GM21529 (cell line): ENCODE measurements at regions not wholly inside any gene's neighbourhood (a gene's known extent, or its start where the extent isn't known, plus 50 kb on each side); places are given as distances from the start of the nearest gene placed in this dataset.
"Not testable (repeated sequence)": the region's sequence is repeated elsewhere in the genome, so short reads cannot be mapped to it uniquely, and the experiment has no call there.

Source experiments
- ATAC-seq: cut with Tn5 transposase; IDR thresholded peaks from one replicate; pipeline ENCODE4 v1.9.1; 2021; ENCODE audit not compliant: unreplicated experiment

GRCh38 chr7:12002428-12002827 lies 170.4 kb upstream of the THSD7A start:
- no peak for ATAC-seq

DNA sequence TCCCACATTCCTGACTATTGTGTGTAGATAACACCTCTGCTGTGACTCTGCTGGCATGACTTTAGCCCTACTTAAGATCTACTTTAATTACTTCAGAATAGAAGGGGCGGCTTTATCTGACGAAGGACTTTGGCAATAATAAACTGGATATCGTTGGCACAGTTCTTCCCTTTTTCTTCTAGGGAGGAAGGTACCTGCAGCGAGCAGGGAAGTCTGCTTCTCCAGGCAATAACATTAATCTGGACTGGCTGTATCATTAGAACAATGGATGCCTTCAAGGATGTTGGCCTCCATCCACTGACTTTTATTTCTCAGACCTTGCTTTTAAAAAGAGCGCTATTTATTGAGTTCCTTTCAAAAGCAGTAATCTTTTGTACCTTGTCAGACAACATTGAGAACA lies 172.6 kb upstream of the THSD7A start:
- ATAC-seq = no peak

DNA sequence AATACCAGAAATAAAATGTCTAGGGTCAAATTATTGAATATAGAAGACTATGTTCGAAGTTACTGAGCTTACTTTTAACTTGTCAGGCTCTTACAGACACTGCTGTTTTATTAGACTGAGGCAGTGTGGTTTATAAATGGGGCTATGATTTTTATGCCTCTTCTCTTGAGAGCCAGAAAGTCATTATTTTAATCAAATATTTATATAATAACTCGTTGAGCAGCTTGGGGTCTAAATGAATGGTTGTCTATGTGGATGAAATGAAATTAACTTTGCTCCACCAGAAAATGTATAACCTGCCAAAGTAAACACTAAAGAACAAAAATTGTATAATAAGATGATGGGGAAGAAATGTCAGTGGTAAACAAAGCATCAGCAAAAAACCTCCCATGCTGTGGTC lies 175.6 kb upstream of the THSD7A start:
- ATAC-seq = no peak

DNA sequence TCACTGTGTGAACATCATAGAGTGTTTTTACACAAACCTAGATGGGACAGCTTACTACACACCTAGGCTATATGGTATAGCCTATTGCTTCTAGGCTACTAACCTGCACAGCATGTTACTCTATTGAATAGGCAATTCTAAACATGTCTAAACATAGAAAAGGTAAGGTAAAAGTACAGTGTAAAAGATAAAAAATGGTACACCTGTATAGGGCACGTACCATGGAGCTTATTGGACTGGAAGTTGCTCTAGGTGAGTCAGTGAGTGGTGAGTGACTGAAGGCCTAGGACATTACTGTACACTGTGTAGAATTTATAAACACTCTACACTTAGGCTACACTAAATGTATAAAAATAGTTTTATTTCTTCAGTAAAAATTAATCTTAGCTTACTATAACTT lies 182.0 kb upstream of the THSD7A start:
- ATAC-seq = no peak

- no peak for ATAC-seq
Measured at GRCh38 chr7:12016439-12016838, 184.4 kb upstream of the THSD7A start.

DNA sequence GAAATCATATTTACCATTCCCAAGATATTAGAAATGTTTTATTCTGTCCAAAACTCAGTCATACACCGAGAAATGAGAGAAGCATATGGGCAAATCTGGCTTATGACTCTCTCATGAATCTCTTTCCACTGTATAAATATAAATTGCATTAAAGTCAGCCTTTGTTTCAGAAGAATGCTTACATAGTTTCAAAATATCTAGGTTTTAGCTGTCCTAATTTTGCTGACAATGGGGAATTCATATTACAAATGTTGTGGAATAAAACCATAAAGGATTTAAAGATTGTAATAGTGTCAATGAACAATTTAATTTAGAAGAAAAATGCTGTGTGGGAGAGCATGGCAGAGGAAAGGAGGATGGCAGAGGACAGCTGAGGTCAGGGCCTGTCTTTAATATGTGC lies 185.0 kb upstream of the THSD7A start:
- ATAC-seq = no peak

DNA sequence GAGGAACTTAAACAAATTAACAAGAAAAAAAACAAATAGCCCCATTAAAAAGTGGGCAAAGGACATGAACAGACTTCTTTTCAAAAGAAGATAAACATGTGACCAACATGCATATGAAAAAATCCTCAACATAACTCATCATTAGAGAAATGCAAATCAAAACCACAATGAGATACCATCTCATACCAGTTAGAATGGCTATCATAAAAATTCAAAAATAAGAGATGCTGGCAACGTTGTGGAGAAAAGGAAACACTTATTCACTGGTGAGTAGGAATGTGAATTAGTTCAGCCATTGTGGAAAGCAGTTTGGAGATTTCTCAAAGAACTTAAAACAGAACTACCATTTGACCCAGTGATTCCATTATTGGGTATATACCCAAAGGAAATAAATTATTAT lies 189.1 kb upstream of the TMEM106B start:
- not testable (repeated sequence) for ATAC-seq

DNA sequence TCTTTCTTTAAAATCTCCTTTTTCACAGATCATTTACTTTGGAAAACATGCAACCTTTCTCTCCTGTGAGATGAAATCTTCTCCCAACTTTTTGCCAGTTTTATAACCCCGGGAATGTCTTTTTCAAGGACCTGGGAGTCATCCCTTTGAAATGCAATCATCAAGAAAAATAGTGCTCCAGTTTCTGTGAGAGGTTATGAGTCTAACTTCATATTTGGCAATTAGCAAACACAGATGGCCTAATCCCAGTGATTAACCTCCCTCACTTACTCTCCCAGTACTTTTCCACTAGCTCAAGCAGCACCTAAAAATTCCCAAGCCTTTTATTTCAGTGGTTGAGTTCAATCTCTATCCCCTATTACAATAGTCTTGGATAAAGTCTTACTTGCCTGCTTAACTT lies 185.8 kb upstream of the TMEM106B start:
- no peak for ATAC-seq

DNA sequence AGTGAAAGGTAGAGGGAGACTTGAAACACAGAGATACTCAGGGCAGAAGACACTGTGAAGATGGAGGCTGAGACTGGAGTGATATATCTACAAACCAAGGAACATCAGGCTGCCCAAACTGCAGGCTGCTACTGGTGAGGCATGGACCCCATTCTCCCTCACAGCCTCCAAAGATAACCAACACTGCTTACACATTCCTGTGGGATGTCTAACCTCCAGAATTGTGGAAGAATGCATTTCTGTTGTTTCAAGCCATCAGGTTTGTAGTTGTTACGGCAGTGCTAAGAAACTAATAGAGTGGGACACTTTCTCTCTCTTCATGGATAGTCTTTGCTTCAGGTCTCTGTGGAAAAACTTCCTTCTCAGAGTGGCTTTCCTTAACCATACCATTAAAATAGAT lies 182.6 kb upstream of the TMEM106B start:
- no peak for ATAC-seq

GRCh38 chr7:12030116-12030515 lies 181.0 kb upstream of the TMEM106B start:
- ATAC-seq = no peak

DNA sequence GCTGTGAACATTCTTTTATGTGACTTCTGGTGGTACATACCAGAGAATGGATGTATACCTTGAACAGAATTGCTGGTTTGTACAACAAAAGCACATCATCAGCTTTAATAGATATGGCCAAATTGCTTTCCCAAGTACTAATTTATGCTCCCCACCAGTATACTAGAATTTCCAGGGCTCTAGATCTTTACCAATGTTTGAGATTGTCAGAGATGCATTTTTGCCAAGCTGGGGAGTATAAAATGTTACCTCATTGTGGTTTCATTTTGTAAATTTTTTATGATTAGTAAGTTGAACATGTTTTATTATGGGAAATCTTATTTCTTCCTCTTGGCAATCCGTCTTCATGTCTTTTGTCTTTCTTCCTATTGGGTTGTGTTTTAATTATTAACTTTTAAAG lies 179.9 kb upstream of the TMEM106B start:
- no peak for ATAC-seq

DNA sequence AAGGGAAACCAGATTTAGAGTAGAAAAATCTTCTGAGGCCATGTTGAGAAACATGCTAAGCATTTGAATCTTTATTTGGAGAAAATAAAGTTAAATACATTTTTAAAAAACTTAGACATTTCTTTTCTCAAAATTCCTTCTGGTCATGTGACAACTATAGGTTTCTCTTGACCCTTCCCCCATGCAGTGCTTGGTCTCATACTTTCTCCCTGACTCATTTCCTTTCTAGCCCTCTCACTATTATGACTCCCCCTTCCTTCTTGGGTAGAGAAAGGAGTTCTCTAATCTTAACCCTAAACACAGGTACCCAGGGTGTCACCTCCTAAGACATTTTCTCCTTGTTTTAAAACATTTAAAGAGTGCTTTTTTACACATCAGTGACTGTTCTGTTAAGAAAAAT lies 179.5 kb upstream of the TMEM106B start:
- ATAC-seq = no peak

GRCh38 chr7:12032146-12032545 lies 178.9 kb upstream of the TMEM106B start:
- ATAC-seq = no peak

- not testable (repeated sequence) for ATAC-seq
Measured at GRCh38 chr7:12043457-12043856, 167.6 kb upstream of the TMEM106B start.

- ATAC-seq = no peak
Measured at GRCh38 chr7:12052211-12052610, 158.9 kb upstream of the TMEM106B start.

GRCh38 chr7:12053561-12053960 lies 157.5 kb upstream of the TMEM106B start:
- ATAC-seq = no peak

- ATAC-seq = no peak
Measured at GRCh38 chr7:12054830-12055229, 156.3 kb upstream of the TMEM106B start.

GRCh38 chr7:12056381-12056780 lies 154.7 kb upstream of the TMEM106B start:
- no peak for ATAC-seq

- ATAC-seq = no peak
Measured at GRCh38 chr7:12056977-12057376, 154.1 kb upstream of the TMEM106B start.

GRCh38 chr7:12062062-12062461 lies 149.0 kb upstream of the TMEM106B start:
- ATAC-seq = no peak

DNA sequence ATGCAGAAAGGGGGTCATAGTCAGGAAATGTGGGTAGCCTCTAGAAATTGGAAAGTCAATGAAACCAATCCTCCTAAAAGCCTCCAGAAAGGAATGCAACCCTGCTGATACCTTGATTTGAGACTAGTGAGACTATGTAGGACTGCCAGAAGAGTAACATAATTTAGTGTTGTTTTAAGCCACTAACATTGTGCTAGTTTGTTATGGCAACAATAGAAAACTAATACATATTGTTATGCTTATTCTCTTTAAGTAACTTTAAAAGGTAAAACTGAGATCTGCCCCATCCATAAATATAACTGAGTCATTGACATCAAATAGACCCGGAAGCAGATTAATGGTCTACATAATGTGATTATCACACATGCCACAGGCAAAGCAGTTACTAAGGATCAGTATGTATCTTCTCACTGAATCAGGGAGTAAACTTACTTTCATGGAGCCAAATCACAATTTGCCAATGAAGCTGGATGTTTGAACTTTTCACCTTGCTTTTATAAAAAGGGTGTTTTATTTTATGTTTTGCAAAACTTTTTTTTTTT lies 146.4 kb upstream of the TMEM106B start:
- ATAC-seq = no peak

DNA sequence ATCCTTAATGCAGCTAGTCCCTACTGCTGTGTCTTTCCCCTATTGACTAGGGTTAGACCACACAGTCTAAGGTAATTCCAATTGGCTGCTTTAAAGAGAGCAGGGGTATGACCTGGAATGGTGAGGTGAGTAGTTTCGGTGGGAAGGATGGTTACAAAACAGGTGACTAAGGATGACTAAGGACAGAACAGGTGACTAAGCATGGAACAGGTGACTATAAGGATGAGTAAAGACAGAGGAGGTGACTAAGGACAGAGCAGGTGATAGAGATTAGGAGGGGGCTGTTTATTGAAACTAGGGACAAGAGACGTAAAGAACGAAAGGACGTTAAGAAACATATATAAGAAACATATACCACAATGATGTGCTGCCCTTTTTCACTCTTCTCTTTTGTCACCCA lies 145.1 kb upstream of the TMEM106B start:
- ATAC-seq = no peak

DNA sequence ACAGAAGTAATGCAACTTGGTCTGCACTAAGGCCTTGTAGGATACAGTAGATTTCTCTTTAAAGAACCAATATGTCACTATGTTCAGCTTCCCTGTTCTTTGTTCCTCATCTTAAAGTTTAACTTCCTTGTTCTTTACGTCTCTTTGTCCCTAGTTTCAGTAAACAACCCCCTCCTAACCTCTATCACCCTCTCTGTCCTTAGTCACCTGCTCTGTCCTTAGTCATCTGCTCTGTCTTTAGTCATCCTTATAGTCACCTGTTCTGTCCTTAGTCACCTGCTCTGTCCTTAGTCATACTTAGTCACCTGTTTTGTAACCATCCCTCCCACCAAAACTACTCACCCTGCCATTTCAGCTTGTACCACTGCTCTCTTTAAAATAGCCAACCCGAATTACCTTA lies 144.6 kb upstream of the TMEM106B start:
- peak; percentile 38 for ATAC-seq
